GM23338 (cell line): ENCODE measurements at regions not wholly inside any gene's neighbourhood (a gene's known extent, or its start where the extent isn't known, plus 50 kb on each side); places are given as distances from the start of the nearest gene placed in this dataset.

Experiments
- ATAC-seq: fragments of 200-7000 bp; cut with Tn5 transposase; 3 replicates; pipeline ENCODE4 v1.9.1; 2020
- DNase-seq: peaks from one replicate; pipeline ENCODE4 v3.0.0-alpha.2; 2015; ENCODE audit warnings: low spot score
- H2AFZ ChIP-seq: fragments of 200-600 bp; sonication (generic); 2 replicates; pipeline ENCODE4 v1.8.0; 2016; ENCODE audit warnings: antibody characterized with exemption, mild to moderate bottlenecking, moderate library complexity
- H3F3A ChIP-seq: fragments of 200-600 bp; sonication (generic); replicated peaks from 2 replicates; pipeline ENCODE4 v1.8.0; 2017; ENCODE audit warnings: antibody characterized with exemption, mixed run types, low read depth
- H3K27ac ChIP-seq: fragments of 200-600 bp; sonication (generic); 2 replicates; pipeline ENCODE4 v1.6.1; 2016; ENCODE audit warnings: low read depth
- H3K27me3 ChIP-seq: fragments of 200-600 bp; sonication (generic); 2 replicates; pipeline ENCODE4 v1.8.0; 2016; ENCODE audit warnings: mild to moderate bottlenecking, mixed run types, moderate library complexity; ENCODE audit not compliant: insufficient read depth
- H3K36me3 ChIP-seq: fragments of 200-600 bp; sonication (generic); 2 replicates; pipeline ENCODE4 v1.8.0; 2016; ENCODE audit warnings: mild to moderate bottlenecking; ENCODE audit not compliant: insufficient read depth
- H3K4me1 ChIP-seq: fragments of 200-600 bp; sonication (generic); 2 replicates; pipeline ENCODE4 v1.8.0; 2016; ENCODE audit warnings: mild to moderate bottlenecking, moderate library complexity; ENCODE audit not compliant: insufficient read depth
- H3K4me2 ChIP-seq: fragments of 200-600 bp; sonication (generic); 2 replicates; pipeline ENCODE4 v1.7.1; 2017; ENCODE audit warnings: mixed run types
- H3K4me3 ChIP-seq: fragments of 200-600 bp; sonication (generic); 2 replicates; pipeline ENCODE4 v1.6.1; 2016; ENCODE audit warnings: mixed run types
- H3K79me2 ChIP-seq: fragments of 200-600 bp; sonication (generic); replicated peaks from 2 replicates; pipeline ENCODE4 v1.8.0; 2017; ENCODE audit warnings: mild to moderate bottlenecking; ENCODE audit not compliant: insufficient read depth
- H3K9me2 ChIP-seq: fragments of 200-600 bp; sonication (generic); 2 replicates; pipeline ENCODE4 v1.8.0; 2017; ENCODE audit not compliant: insufficient read depth
- H4K20me1 ChIP-seq: fragments of 200-600 bp; sonication (generic); replicated peaks from 2 replicates; pipeline ENCODE4 v1.8.0; 2017; ENCODE audit warnings: mild to moderate bottlenecking; ENCODE audit not compliant: insufficient read depth
- H3K27ac Mint-ChIP-seq: 2 replicates; pipeline ENCODE4 v1.8.0; 2020; ENCODE audit warnings: inconsistent platforms, mild to moderate bottlenecking, moderate library complexity, mixed read lengths
- H3K27me3 Mint-ChIP-seq: 3 replicates; pipeline ENCODE4 v1.8.0; 2022; ENCODE audit warnings: low read depth, mild to moderate bottlenecking, moderate library complexity, mixed read lengths, inconsistent platforms; ENCODE audit not compliant: insufficient read depth, poor library complexity
- H3K36me3 Mint-ChIP-seq: 3 replicates; pipeline ENCODE4 v1.8.0; 2021; ENCODE audit warnings: low read depth, mild to moderate bottlenecking, inconsistent platforms, moderate library complexity, mixed read lengths
- H3K4me1 Mint-ChIP-seq: 3 replicates; pipeline ENCODE4 v1.8.0; 2020; ENCODE audit warnings: mild to moderate bottlenecking, inconsistent platforms, mixed read lengths
- H3K4me3 Mint-ChIP-seq: 3 replicates; pipeline ENCODE4 v1.8.0; 2021; ENCODE audit warnings: moderate library complexity, mild to moderate bottlenecking, inconsistent platforms, mixed read lengths
- H3K9me3 Mint-ChIP-seq: 3 replicates; pipeline ENCODE4 v1.8.0; 2020; ENCODE audit warnings: moderate library complexity, mild to moderate bottlenecking, inconsistent platforms, mixed read lengths
- EZH2 ChIP-seq: fragments of 200-600 bp; sonication (generic); IDR thresholded peaks from one replicate; pipeline ENCODE4 v1.8.0; 2017; ENCODE audit warnings: antibody characterized with exemption, mild to moderate bottlenecking, low read depth; ENCODE audit not compliant: unreplicated experiment
- EZH2phosphoT487 ChIP-seq: fragments of 200-600 bp; sonication (generic); IDR thresholded peaks from one replicate; pipeline ENCODE4 v1.8.1; 2018; ENCODE audit warnings: antibody characterized with exemption; ENCODE audit not compliant: unreplicated experiment
- JUNB ChIP-seq: IDR thresholded peaks from one replicate; pipeline ENCODE4 v1.6.1; 2016; ENCODE audit warnings: antibody characterized with exemption; ENCODE audit not compliant: unreplicated experiment
- POLR2AphosphoS5 ChIP-seq: IDR thresholded peaks from 2 replicates; pipeline ENCODE4 v1.6.1; 2016; ENCODE audit warnings: antibody characterized with exemption, low read depth
- ZNF114 ChIP-seq: fragments of 250-450 bp; sonication (Bioruptor Pico); IDR thresholded peaks from 2 replicates; pipeline ENCODE4 v1.5.0; 2020; ENCODE audit warnings: mild to moderate bottlenecking, moderate library complexity
- ZNF331 ChIP-seq: fragments of 250-450 bp; sonication (Bioruptor Pico); IDR thresholded peaks from 2 replicates; pipeline ENCODE4 v1.5.0; 2020; ENCODE audit warnings: low read depth, mild to moderate bottlenecking, moderate library complexity
- TF ChIP-seq, protein P1 (sequence below), 2 experiments: fragments of 200-600 bp in 1 of 2; sonication (generic) in 1 of 2; conservative IDR thresholded peaks; 2 replicates each; pipeline versions ENCODE4 v1.5.1 to v1.6.1; 2016 to 2017; ENCODE audit warnings: antibody characterized with exemption in 2 of 2, low read depth in 2 of 2, mild to moderate bottlenecking in 2 of 2, moderate library complexity in 1 of 2
- TF ChIP-seq, protein P2 (sequence below): IDR thresholded peaks from 2 replicates; pipeline ENCODE4 v1.6.1; 2016; ENCODE audit warnings: antibody characterized with exemption
- TF ChIP-seq, protein P3 (sequence below): IDR thresholded peaks from one replicate; pipeline ENCODE4 v1.6.1; 2018; ENCODE audit warnings: antibody characterized with exemption; ENCODE audit not compliant: unreplicated experiment

- H3K36me3 ChIP-seq = no peaks in the 10 kb centered on the region
- no peak overlapping the region for H3K4me3 Mint-ChIP-seq
- no peaks in the 10 kb centered on the region for H3K36me3 Mint-ChIP-seq
- H2AFZ ChIP-seq = no peak overlapping the region
- no peak overlapping the region for H3K27ac Mint-ChIP-seq
- DNase-seq (no peak), ATAC-seq (no peak)
- no peaks in the 10 kb centered on the region for H3K9me2 ChIP-seq
- H4K20me1 ChIP-seq = no peaks in the 10 kb centered on the region
- TF ChIP-seq, protein P1, sequence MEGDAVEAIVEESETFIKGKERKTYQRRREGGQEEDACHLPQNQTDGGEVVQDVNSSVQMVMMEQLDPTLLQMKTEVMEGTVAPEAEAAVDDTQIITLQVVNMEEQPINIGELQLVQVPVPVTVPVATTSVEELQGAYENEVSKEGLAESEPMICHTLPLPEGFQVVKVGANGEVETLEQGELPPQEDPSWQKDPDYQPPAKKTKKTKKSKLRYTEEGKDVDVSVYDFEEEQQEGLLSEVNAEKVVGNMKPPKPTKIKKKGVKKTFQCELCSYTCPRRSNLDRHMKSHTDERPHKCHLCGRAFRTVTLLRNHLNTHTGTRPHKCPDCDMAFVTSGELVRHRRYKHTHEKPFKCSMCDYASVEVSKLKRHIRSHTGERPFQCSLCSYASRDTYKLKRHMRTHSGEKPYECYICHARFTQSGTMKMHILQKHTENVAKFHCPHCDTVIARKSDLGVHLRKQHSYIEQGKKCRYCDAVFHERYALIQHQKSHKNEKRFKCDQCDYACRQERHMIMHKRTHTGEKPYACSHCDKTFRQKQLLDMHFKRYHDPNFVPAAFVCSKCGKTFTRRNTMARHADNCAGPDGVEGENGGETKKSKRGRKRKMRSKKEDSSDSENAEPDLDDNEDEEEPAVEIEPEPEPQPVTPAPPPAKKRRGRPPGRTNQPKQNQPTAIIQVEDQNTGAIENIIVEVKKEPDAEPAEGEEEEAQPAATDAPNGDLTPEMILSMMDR (conservative IDR thresholded peaks at IDR 0.05; ENCODE audit: low read depth in 2 of 2) = no peak
- TF ChIP-seq EZH2 (no peak), JUNB (no peak)
- TF ChIP-seq, protein P2, sequence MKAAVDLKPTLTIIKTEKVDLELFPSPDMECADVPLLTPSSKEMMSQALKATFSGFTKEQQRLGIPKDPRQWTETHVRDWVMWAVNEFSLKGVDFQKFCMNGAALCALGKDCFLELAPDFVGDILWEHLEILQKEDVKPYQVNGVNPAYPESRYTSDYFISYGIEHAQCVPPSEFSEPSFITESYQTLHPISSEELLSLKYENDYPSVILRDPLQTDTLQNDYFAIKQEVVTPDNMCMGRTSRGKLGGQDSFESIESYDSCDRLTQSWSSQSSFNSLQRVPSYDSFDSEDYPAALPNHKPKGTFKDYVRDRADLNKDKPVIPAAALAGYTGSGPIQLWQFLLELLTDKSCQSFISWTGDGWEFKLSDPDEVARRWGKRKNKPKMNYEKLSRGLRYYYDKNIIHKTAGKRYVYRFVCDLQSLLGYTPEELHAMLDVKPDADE = no peak
- H3F3A ChIP-seq = no peaks in the 10 kb centered on the region
- H3K27ac ChIP-seq = no peak overlapping the region
- H3K4me1 ChIP-seq = no peaks in the 10 kb centered on the region
- H3K27me3 ChIP-seq = no peaks in the 10 kb centered on the region
- no peaks in the 10 kb centered on the region for H3K9me3 Mint-ChIP-seq
- no peak overlapping the region for H3K4me2 ChIP-seq
- no peak overlapping the region for H3K4me3 ChIP-seq
- peaks cover 1% of the 10 kb centered on the region for H3K27me3 Mint-ChIP-seq
- no peaks in the 10 kb centered on the region for H3K79me2 ChIP-seq
- H3K4me1 Mint-ChIP-seq = peaks cover 4% of the 10 kb centered on the region; the same call in 2 of the 3 replicates
Observed at GRCh38 chrX:121782544-121782943, 735.1 kb downstream of the GLUD2 start.

DNA sequence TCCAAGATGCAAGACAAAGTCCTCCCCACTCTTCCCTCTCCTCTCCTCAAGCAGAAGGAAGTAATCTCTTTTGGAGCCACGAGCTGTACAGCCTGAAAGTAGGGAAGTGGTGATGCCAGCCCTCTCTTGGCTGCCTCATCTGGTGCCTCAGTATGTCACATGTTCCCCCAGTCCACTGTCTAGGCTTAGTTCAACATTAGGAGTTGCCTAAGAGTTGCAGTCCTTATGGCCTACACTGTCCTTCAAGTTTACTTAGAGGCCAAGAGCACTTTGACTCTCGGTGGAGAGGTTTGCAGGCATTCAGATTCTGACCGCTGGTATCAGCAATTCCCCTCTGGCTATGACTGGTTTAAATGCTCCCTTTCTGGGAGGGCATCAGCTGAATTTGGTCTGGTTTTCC, 735.6 kb downstream of the GLUD2 start:
- Histone ChIP-seq H3K4me2 (no peak overlapping the region), H3F3A (no peaks in the 10 kb centered on the region), H4K20me1 (no peaks in the 10 kb centered on the region), H3K79me2 (no peaks in the 10 kb centered on the region), H3K4me3 (no peak overlapping the region), H3K27ac (no peak overlapping the region), H2AFZ (no peak overlapping the region), H3K4me1 (no peaks in the 10 kb centered on the region), H3K9me2 (no peaks in the 10 kb centered on the region), H3K36me3 (no peaks in the 10 kb centered on the region), H3K27me3 (no peaks in the 10 kb centered on the region)
- TF ChIP-seq, protein P3, sequence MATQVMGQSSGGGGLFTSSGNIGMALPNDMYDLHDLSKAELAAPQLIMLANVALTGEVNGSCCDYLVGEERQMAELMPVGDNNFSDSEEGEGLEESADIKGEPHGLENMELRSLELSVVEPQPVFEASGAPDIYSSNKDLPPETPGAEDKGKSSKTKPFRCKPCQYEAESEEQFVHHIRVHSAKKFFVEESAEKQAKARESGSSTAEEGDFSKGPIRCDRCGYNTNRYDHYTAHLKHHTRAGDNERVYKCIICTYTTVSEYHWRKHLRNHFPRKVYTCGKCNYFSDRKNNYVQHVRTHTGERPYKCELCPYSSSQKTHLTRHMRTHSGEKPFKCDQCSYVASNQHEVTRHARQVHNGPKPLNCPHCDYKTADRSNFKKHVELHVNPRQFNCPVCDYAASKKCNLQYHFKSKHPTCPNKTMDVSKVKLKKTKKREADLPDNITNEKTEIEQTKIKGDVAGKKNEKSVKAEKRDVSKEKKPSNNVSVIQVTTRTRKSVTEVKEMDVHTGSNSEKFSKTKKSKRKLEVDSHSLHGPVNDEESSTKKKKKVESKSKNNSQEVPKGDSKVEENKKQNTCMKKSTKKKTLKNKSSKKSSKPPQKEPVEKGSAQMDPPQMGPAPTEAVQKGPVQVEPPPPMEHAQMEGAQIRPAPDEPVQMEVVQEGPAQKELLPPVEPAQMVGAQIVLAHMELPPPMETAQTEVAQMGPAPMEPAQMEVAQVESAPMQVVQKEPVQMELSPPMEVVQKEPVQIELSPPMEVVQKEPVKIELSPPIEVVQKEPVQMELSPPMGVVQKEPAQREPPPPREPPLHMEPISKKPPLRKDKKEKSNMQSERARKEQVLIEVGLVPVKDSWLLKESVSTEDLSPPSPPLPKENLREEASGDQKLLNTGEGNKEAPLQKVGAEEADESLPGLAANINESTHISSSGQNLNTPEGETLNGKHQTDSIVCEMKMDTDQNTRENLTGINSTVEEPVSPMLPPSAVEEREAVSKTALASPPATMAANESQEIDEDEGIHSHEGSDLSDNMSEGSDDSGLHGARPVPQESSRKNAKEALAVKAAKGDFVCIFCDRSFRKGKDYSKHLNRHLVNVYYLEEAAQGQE = no peak
- TF ChIP-seq POLR2AphosphoS5 = no peak
- TF ChIP-seq ZNF114 (CRISPR knock-in tag) = no peak
- TF ChIP-seq, protein P1 (conservative IDR thresholded peaks at IDR 0.05; ENCODE audit: low read depth in 2 of 2) = no peak
- no peak for TF ChIP-seq ZNF331 (CRISPR knock-in tag)
- no peak for TF ChIP-seq EZH2phosphoT487
- no peak for ATAC-seq
- Mint-ChIP-seq H3K27me3 (peaks cover 1% of the 10 kb centered on the region), H3K36me3 (no peaks in the 10 kb centered on the region), H3K27ac (no peak overlapping the region), H3K4me1 (peaks cover 4% of the 10 kb centered on the region; the same call in 2 of the 3 replicates), H3K9me3 (no peaks in the 10 kb centered on the region), H3K4me3 (no peak overlapping the region)
- no peak for DNase-seq
